22Rv1 (cell line): ENCODE measurements at regions not wholly inside any gene's neighbourhood (a gene's known extent, or its start where the extent isn't known, plus 50 kb on each side); places are given as distances from the start of the nearest gene placed in this dataset.

Source experiments
- H3K27ac ChIP-seq: fragments of 450-650 bp; 2 replicates; pipeline ENCODE4 v1.5.1; 2017
- ZFX ChIP-seq: fragments of 450-650 bp; IDR thresholded peaks from 2 replicates; pipeline ENCODE4 v1.6.1; 2017; ENCODE audit warnings: antibody characterized with exemption, borderline replicate concordance
- TF ChIP-seq, protein P1 (sequence below): fragments of 450-650 bp; IDR thresholded peaks from 2 replicates; pipeline ENCODE4 v1.5.1; 2017; ENCODE audit warnings: mild to moderate bottlenecking

DNA sequence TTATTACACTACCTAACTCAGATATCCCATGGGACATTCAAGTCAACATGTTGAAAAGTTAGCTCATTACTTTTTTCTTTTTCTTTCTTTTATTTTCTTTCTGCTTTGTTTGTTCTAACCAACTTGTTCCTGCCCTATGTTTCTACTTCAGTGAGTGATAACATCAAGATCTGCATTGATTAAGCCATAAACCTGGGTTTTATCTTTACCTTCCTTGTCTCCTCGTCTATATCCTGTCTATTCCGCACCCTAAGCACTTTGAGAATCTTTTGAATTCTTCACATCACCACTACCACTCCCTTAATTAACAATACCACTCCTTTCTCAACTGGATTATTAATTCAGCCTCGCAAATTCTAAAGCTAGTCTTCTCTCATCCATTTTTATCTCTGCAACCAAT, 81.9 kb upstream of the AVPR1A start:
- H3K27ac ChIP-seq = no peak overlapping the region
- TF ChIP-seq, protein P1, sequence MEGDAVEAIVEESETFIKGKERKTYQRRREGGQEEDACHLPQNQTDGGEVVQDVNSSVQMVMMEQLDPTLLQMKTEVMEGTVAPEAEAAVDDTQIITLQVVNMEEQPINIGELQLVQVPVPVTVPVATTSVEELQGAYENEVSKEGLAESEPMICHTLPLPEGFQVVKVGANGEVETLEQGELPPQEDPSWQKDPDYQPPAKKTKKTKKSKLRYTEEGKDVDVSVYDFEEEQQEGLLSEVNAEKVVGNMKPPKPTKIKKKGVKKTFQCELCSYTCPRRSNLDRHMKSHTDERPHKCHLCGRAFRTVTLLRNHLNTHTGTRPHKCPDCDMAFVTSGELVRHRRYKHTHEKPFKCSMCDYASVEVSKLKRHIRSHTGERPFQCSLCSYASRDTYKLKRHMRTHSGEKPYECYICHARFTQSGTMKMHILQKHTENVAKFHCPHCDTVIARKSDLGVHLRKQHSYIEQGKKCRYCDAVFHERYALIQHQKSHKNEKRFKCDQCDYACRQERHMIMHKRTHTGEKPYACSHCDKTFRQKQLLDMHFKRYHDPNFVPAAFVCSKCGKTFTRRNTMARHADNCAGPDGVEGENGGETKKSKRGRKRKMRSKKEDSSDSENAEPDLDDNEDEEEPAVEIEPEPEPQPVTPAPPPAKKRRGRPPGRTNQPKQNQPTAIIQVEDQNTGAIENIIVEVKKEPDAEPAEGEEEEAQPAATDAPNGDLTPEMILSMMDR = no peak
- no peak for TF ChIP-seq ZFX

DNA sequence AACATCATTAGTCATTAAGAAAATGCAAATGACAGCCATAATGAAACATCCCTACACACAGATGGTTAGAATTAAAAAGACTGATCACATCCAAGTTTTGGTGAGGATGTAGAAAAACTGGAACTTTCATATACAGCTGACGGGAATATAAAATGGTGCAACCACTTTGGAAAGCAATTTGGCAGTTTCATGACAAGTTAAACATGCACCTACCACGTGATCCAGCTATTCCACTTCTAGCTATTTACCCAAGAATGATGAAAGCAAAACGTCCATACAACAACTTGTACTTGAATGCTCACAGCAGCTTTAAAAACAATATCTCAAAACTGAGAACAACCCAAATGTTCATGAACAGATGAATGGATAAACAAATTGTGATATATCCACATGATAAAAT, 77.9 kb upstream of the AVPR1A start:
- TF ChIP-seq, protein P1 = no peak
- no peak for TF ChIP-seq ZFX
- no peak overlapping the region for H3K27ac ChIP-seq

DNA sequence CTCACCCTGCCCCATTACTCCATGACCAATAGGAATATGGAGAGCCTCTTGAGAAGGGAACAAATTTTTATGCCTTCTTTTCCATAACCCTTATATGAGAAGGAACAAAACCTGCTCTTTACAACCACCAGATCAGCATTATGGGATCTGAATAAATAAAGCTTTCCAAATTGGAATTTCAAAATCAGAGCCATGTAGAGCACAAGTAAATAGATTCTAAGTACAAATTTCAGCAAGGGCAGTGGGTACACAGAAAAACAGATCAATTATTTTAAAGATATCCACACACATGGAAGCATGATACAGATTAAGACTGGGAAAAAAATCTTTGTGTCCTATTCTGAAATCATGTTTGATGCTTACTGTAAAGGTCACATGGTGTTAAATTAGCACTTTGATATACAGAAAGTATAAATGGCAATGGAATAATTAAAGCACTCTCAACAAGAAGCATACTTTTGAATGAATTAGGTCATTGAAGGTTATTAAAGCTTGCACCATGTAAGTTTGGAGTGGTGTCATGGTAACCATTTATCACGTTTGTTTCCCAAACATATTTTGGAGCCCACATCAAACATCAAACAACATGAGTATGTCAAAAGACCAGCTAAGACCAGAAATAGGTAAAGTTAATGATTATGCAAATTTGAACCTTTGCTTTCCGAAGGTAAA, 75.9 kb upstream of the AVPR1A start:
- H3K27ac ChIP-seq = no peak overlapping the region
- TF ChIP-seq, protein P1 = no peak
- TF ChIP-seq ZFX = no peak

DNA sequence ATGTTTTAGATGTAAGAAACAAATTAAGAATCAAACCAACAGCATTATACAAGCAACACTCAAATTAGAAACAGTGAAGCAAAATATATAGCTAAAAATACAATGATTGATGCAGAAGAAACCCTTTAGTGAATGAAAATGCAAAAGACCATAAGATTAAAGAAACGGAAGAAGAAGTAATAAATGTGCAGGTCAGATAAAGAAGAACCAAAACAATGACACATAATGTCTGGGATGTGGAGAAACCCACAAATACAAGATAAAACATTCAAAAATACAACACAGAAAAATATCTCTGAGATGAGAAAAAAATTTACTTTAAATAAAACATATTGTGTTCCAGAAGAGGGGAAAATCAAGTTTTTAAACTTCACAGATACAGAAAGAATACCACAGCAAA, 73.4 kb upstream of the AVPR1A start:
- no peak for TF ChIP-seq ZFX
- TF ChIP-seq, protein P1 = no peak
- H3K27ac ChIP-seq = no peak overlapping the region

DNA sequence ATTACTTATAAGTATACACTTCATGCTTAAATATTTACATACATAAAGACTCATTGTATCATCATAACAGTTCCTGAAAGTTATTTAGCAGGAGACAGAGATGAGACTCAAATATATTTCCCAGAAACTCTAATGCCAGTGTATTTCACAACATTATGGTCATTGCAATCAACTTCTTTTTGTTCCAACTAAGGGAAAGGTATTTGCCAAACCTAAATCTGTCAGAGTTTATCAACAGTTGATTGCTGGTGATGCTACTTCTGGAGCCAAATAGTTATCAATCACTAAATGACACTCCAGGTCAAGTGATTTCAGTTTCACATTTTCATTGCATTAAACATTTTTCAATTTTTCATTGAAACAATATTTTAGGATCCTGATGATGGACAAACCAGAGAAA, 72.1 kb upstream of the AVPR1A start:
- TF ChIP-seq ZFX = no peak
- TF ChIP-seq, protein P1 = no peak
- no peak overlapping the region for H3K27ac ChIP-seq

DNA sequence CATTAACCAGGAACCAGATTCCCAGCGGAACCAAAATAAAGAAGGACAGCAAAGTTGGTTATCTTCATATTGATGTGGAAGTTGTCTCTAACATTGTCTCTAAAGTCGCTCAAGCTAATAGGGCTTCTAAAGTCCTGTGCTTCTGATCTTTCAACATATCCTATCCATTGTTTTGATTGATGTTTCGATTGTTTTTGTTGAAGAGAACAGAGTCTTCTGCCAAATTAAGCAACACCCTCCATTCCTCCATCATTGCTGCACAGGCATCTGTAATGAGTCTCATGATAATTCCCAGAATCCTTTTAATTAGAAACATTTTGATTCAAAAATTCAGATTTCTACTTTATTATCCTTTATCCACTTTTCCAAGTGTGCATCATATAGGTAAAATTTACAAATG, 71.6 kb upstream of the AVPR1A start:
- H3K27ac ChIP-seq = no peak overlapping the region
- no peak for TF ChIP-seq ZFX
- TF ChIP-seq, protein P1 = no peak

DNA sequence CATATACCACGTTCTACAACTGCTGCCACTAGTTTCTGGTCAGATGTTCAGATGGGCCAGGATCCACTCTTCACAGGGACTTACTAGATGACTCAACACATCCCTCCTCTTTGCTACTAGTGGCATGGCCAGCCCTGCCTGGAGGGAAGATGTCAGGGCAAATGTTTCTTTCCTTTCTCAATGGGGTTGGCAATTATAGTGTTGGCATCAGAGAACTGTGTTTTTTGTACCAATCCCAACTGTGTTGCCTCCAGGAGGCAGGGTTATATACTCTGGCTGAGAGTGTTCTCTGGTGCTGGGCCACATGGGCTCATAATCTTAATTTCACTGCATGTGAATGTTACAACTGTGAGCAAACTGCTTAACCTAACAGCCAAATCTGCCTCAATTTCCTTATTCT, 69.9 kb upstream of the AVPR1A start:
- TF ChIP-seq ZFX = no peak
- TF ChIP-seq, protein P1 = no peak

More for the DNA sequence above, 69.9 kb upstream of the AVPR1A start:
- no peak overlapping the region for H3K27ac ChIP-seq
